Thoracic aorta (tissue), 2 donors: ENCODE measurements at regions not wholly inside any gene's neighbourhood (a gene's known extent, or its start where the extent isn't known, plus 50 kb on each side); places are given as distances from the start of the nearest gene placed in this dataset.

Source experiments
- ATAC-seq: fragments of 150-250 bp; one replicate; pipeline ENCODE4 v1.8.0; 2017; ENCODE audit warnings: low read depth; ENCODE audit not compliant: insufficient number of reproducible peaks, low FRiP score
- DNase-seq: peaks from one replicate; pipeline ENCODE4 v3.0.0-alpha.2; 2020; ENCODE audit warnings: low spot score
- H3K27ac ChIP-seq, 2 donors: fragments of 200-600 bp; sonication (generic); 1 replicate in 1 of 2; 2 replicates in 1 of 2; pipeline ENCODE4 v1.5.1; 2016; ENCODE audit warnings: mild to moderate bottlenecking in 2 of 2, moderate library complexity in 2 of 2
- H3K27me3 ChIP-seq: fragments of 200-600 bp; sonication (generic); replicated peaks from 2 replicates; pipeline ENCODE4 v1.6.0; 2016; ENCODE audit warnings: mild to moderate bottlenecking; ENCODE audit not compliant: insufficient read depth
- H3K36me3 ChIP-seq: fragments of 200-600 bp; sonication (generic); one replicate; pipeline ENCODE4 v1.5.1; 2016
- H3K4me1 ChIP-seq, 2 donors: fragments of 200-600 bp; sonication (generic); 1 replicate in 1 of 2; 2 replicates in 1 of 2; pipeline versions ENCODE4 v1.5.1 to v1.6.0; 2016; ENCODE audit warnings: low read depth in 2 of 2, mild to moderate bottlenecking in 1 of 2; ENCODE audit not compliant: control insufficient read depth in 1 of 2
- H3K4me3 ChIP-seq: fragments of 200-600 bp; sonication (generic); 2 replicates; pipeline ENCODE4 v1.5.1; 2016; ENCODE audit warnings: mild to moderate bottlenecking
- H3K9me3 ChIP-seq: fragments of 200-600 bp; sonication (generic); 2 replicates; pipeline ENCODE4 v1.5.1; 2016
- CTCF ChIP-seq: fragments of 200-600 bp; sonication (generic); IDR thresholded peaks from one replicate; pipeline ENCODE4 v1.5.1; 2019; ENCODE audit warnings: antibody characterized with exemption

DNA sequence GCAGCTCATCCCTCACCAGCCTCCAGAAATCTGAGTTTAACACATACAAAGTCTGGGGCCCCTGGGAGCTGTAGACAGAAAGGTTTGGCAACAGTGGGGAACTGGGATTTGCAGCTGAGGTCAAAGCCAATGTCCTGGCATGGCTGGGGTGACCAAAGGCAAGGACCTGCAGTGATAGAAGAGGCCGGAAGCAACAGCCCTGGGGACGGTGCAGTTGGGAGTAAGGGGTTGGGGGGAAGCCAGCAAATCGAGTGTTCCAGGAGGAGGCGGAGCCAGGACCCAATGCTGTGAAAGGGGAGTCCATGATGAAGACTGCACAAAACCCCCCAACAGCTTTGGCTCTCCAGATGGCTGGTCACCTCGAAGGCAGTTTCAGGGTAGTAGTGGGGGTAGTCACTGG, 74.1 kb upstream of the SPATA12 start:
- no peaks in the 10 kb centered on the region for H3K9me3 ChIP-seq
- H3K4me3 ChIP-seq: no peak overlapping the region
- H3K36me3 ChIP-seq: no peaks in the 10 kb centered on the region
- H3K4me1 ChIP-seq: peaks cover 11 to 19% of the 10 kb centered on the region in 2 donors
- no peak overlapping the region for H3K27ac ChIP-seq
- DNase-seq (no peak), ATAC-seq (no peak)
- H3K27me3 ChIP-seq: no peaks in the 10 kb centered on the region
- TF ChIP-seq CTCF: no peak

GRCh38 chr3:56985878-56986277, 74.6 kb upstream of the SPATA12 start:
- Histone ChIP-seq H3K9me3 (no peaks in the 10 kb centered on the region), H3K27me3 (no peaks in the 10 kb centered on the region), H3K27ac (no peak overlapping the region), H3K4me3 (no peak overlapping the region), H3K4me1 (peaks cover 15 to 24% of the 10 kb centered on the region in 2 donors), H3K36me3 (no peaks in the 10 kb centered on the region)
- no peak for TF ChIP-seq CTCF
- DNase-seq (no peak), ATAC-seq (no peak)

- H3K4me3 ChIP-seq: no peak overlapping the region
- no peaks in the 10 kb centered on the region for H3K27me3 ChIP-seq
- no peaks in the 10 kb centered on the region for H3K9me3 ChIP-seq
- H3K27ac ChIP-seq: no peak overlapping the region
- no peak for DNase-seq
- ATAC-seq: no peak
- TF ChIP-seq CTCF: no peak
- H3K4me1 ChIP-seq: peaks cover 20 to 27% of the 10 kb centered on the region in 2 donors
- no peaks in the 10 kb centered on the region for H3K36me3 ChIP-seq
Measured at GRCh38 chr3:56985460-56985859, 75.0 kb upstream of the SPATA12 start.

DNA sequence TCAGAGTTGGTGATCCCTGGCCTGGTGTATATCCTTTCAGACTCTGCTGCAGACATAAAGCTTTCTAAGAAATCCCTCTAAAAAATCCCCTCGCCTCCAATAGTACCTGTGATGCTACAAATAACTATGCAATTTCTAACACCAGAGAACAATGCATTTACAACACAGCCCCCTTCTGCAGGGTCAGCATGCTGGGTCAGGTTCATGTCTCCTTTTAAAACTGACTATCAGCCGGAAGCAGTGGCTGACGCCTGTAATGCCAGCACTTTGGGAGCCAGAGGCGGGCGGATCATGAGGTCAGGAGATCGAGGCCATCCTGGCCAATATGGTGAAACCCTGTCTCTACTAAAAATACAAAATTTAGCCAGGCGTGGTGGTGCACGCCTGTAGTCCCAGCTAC, 77.0 kb upstream of the SPATA12 start:
- Histone ChIP-seq H3K9me3 (no peaks in the 10 kb centered on the region), H3K4me3 (no peak overlapping the region), H3K36me3 (no peaks in the 10 kb centered on the region), H3K27me3 (no peaks in the 10 kb centered on the region), H3K27ac (no peak overlapping the region), H3K4me1 (peaks cover 20 to 27% of the 10 kb centered on the region in 2 donors)
- no peak for ATAC-seq
- DNase-seq: no peak
- TF ChIP-seq CTCF: no peak

DNA sequence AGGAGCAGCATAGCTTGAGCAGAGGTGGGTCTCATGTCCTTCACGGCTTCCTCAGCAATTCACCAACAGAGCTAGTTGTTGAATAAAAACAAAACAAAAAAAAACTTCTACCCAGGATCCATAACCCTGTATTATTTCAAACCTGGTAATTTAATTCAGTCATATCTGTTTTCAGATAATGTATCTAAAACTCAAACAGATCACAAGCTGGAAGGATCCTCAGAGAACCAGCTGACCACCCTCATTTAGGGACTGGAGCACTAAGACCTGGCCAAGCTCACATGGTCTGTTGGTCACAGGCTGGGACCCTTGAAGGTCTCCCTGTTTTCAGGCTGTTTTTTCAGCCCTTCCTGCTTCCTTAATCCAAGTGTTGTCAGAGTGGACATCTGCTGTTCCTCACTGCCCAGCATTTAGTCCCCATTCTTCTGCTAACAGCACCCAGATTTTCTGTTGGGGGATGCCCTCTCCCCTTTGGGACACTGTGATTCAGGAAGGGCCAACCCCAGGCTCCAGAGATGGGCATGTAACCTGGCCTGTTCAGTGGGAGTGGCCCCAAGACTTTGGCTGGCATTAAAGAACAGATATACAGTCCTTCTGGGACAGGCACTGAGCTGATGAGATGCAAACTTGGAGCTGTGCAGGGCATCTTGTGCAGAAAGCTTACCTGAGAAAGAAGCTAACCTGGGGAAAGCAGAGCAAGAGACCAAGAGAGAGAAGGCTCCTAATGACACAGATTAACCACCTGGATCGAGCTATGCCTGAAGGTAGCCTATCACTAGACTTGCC, 78.8 kb upstream of the SPATA12 start:
- Histone ChIP-seq H3K9me3 (no peaks in the 10 kb centered on the region), H3K4me1 (peaks cover 20 to 27% of the 10 kb centered on the region in 2 donors), H3K36me3 (no peaks in the 10 kb centered on the region), H3K4me3 (no peak overlapping the region), H3K27me3 (no peaks in the 10 kb centered on the region), H3K27ac (no peak overlapping the region)
- ATAC-seq (no peak), DNase-seq (no peak)
- no peak for TF ChIP-seq CTCF
